ENCODE measurements at regions not wholly inside any gene's neighbourhood (a gene's known extent, or its start where the extent isn't known, plus 50 kb on each side); places are given as distances from the start of the nearest gene placed in this dataset.
"Not testable (repeated sequence)": the region's sequence is repeated elsewhere in the genome, so short reads cannot be mapped to it uniquely, and the experiment has no call there.

GRCh38 chr3:40864146-40864782 is 335.0 kb upstream of the CTNNB1 start:
- DNase-seq = no peak

DNA sequence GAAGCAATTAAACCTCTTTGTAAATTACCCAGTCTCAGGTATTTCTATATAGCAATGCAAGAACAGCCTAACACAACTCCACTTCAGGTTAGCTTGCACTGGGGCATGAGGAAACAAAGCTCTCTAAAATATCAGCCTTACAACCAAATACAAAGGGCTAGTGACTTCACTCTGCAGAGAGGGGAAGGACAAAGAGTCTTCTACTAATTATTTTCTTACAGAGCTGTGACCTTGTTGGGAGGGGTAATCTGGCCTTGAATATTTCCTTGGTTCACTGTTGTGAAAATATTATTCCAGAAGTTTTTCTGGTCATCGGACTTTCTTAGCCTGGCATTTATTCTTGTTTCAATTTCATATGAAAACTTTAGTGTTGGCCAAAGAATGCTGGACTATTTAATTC is 334.4 kb upstream of the CTNNB1 start:
- no peak for DNase-seq

- no peak for DNase-seq
These were observed 331.5 kb upstream of the CTNNB1 start for GRCh38 chr3:40867797-40868196.

DNA sequence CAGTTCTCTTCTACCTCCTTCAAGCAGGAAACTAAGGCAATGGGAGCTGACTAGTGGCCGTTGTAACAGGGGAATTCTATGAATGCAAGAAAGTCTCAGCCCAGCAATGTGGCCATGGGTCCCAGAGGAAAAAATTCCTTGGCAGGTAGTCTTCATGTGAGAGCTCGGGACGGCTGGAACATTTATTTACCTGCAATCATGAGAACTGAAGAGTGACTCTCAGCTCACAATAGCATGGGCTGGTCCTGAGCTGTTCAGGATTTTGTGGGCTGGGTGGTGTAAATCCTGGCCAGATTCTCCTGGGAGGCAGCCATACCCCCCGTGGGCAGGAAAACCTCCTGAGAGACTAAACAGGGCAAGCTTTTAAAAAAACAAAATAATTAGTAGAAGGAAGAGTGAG is 330.3 kb upstream of the CTNNB1 start:
- no peak for DNase-seq

- no peak for DNase-seq
These were observed 329.4 kb upstream of the CTNNB1 start for GRCh38 chr3:40869939-40870338.

DNA sequence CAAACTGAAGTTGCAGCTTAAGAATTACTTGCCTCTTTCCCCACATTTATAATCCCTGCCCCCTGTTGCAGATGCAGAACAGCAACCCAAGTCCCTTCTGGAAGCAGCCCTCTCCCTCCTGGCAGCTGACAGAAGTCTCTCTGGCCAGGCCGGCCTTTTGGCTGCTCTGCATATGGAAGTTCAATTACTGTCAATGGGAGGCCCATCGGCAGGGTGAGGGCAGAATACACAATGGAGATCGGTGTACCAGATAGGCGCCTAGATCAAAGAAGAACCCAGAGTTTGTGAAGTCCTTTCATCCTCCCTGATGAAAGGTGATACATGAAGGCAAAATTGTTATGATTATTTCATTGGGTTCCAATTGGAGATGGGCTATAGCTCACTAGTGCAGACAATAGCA is 327.9 kb upstream of the CTNNB1 start:
- no peak for DNase-seq

DNA sequence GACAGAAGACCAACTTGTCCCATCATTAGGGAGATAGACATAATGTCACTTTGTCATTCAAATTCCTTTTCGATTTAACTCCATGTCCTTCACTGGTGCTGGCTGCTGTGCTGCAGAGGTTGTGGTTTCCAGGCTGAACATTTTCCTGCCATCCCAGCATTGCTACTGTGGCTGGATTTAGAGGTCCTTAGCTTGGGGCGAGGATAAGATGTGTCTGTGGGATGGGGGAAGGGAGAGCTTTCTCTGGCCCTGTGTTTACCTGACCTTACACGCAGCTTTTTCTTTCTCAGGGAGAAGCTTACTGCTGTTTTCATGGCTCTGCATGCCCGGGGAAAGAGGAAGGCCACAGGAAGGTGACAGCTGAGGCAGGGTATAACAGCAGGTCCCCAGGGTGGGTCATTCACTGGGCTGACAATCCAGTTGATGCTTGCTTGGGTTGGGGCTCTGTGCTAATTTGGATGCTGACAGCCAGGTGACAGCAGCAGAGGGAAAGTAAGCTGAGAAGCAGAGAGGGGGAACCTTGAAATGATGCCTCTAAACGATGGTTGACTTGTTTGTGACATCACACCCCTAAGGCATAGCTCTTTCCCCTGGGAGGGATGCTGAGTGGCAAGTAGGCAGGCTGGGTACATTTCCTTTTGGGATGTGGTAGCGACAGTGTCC is 326.9 kb upstream of the CTNNB1 start:
- no peak for DNase-seq

DNA sequence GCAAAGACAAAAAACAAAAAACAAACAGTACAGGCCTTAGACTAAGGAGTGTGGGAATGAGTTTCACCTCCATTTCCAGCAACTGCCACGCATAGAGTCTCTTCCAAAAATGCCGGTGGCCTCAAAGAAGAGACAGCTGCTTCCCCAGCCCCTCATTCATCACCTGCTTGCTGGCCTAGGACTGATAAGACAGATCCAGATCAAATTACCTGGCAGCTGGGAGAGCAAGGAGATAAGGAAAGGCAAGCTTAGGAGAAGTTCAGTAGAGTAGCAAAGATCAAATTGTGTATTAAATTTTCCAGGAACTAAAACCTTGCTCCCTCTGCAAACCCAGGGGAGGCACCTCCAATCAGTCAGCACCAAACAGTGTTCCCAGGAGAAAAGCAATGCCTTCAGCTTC is 325.8 kb upstream of the CTNNB1 start:
- DNase-seq = no peak

DNA sequence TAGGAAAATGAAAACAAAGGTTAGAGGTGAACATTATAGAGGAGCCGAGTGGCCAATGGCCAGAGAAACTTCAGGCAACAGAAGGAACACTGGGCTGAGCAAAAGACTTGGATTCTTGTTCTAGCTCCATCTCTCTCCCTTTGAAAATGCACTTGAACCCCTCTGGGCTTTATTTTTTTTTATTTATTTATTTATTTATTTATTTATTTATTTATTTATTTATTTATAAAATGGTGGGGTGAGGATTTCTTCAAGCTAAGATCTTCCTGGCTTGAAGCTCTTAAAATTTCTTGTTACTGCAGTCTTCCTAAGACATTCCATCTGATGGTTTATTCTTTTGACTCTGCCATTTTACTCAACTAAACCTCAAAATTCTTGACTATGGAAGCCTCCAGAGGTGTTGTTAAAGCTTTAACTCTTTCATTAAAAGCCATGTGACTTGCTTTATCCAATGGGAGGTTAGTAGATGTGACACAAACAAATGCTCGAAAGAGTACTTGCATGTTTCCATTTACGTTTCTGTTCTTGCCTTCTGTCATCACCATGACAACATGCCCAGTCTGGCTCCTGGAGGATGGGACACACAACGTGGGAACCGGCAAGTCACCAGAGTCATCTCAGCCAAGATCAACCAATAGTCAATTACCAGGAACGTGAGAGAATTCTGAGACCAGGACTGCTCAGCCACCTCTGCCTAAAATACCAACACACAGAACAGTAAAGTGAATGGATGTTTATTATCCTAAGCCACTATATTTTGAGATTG is 325.2 kb upstream of the CTNNB1 start:
- DNase-seq = no peak

- no peak for DNase-seq
These were observed 323.7 kb upstream of the CTNNB1 start for GRCh38 chr3:40875581-40875980.

DNA sequence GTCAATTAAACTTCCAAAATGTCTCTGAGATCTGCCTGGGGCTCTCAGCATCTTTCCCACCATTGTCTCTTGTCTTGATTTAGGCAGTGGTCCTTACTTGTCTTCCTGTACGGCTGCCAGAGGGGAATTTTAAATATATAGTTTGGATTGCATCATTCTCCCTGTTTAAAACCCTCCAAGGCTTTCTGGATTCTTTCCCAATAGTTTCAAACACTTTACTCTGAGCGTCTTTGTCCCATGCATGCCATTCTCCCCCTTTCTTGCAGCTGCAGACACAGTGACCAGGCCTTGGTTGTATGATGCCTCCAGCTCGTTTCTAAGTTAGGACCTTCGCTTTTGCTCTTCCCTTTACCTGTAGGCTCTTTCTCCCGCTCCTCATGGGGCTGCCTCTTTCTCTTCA is 323.3 kb upstream of the CTNNB1 start:
- no peak for DNase-seq

DNA sequence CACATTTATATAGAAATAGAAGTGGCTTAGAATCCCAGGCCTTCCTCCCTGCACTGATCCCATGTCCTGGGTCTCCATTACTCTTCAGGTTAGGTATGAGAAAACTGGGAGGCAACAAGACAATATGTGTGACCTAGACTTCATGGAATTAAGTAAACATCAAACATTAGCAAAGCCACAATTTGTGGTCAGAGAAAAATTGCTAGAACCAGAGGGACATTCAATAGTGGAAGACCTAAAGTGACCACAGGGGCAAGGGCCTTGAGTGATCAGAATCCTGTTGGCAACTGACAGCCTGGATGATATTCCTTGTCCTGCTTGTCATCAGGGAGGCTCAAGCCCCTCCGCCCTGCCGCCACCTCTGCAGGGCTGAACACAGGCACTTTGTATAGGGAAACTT is 322.8 kb upstream of the CTNNB1 start:
- no peak for DNase-seq

- no peak for DNase-seq
These were observed 321.5 kb upstream of the CTNNB1 start for GRCh38 chr3:40877631-40878463.

- DNase-seq = no peak
These were observed 320.8 kb upstream of the CTNNB1 start for GRCh38 chr3:40878464-40878905.

- no peak for DNase-seq
These were observed 313.9 kb upstream of the CTNNB1 start for GRCh38 chr3:40885430-40885829.

GRCh38 chr3:40886660-40887425 is 312.5 kb upstream of the CTNNB1 start:
- no peak for DNase-seq

DNA sequence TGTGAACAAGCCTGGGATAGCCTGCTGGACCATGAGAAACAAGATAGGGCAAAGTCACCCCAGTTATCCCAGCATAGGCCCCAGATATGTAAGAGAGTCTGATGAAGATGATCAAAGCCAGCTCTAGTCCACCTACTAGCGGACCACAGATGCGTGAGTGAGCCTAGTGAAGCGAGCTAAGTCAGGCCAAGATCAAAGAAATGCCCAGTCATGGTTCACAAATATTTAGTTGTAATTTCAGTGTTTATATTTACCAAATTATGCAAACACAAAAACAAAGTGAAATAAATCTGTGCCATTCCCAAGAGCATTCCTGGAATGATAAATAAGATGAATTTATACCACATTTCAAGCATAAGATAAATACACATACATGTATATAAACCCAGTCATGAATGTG is 308.1 kb upstream of the CTNNB1 start:
- DNase-seq = no peak

DNA sequence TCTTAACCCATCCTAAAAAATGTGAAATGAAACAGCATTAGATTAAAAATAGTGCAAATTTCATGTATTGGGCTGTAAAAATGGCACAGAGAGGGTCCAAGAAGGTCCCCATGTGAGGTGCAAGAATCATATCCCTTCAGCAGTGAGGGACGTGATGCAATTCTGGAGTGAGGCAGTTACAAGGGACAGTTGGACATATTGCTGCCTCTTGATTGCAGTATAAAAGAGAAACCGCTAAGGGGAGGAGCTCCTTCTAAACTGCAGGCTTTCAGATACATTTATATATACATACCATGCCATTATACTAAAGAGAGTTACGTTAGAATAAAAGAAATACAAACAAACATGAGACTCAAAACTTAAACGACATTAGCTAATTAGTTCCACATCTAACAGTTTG is 304.2 kb upstream of the CTNNB1 start:
- DNase-seq = no peak

DNA sequence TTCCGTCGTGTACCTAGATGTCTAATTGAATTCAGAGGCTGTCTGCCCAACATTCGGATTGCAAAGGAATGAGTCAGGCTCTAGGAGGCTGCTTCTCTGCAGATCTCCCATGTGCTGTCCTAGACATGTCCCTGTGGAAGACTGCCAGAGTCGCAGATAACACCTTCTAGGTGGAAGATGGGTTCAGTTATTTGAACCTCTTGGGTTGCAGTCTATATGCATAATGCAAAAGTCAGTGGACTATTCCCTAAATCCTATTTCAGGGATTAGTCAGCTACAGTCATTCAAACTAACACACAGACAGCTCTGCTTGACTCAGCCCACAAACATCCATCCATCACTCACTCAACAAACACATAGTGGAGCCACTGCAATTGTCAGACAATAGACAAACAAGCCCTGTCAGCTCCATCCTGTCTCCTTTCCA is 300.0 kb upstream of the CTNNB1 start:
- no peak for DNase-seq

GRCh38 chr3:40901298-40901697 is 298.0 kb upstream of the CTNNB1 start:
- DNase-seq = no peak

DNA sequence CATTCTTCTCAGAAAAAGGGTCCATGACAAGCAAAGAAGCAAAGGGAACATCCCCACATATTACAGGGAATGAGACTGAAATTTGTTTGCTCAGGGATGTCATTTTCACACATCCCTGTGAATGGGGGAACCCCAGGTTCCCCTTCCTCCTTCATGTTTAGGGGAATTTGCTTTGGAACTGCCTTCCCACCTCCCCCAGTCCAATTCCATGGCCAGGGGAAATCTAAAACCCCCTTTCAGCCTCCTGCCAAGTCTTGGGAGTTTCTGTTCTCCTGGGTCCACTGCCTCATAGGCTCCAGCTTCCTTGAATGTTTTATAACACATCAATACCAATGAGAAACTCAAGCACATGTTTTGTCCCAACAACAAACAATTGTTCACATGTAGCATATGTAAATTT is 297.5 kb upstream of the CTNNB1 start:
- DNase-seq = no peak

GRCh38 chr3:40907907-40908465 is 291.3 kb upstream of the CTNNB1 start:
- not testable (repeated sequence) for DNase-seq

Measured in hematopoietic multipotent progenitor cell treated with erythropoietin and hydrocortisone succinate and interleukin-3 and kit ligand, for 6 days (in vitro differentiated cells).